HEK293 (cell line): ENCODE measurements at regions not wholly inside any gene's neighbourhood (a gene's known extent, or its start where the extent isn't known, plus 50 kb on each side); places are given as distances from the start of the nearest gene placed in this dataset.

Source experiments
- CTCF ChIA-PET: fragments of 350-600 bp; formaldehyde crosslinking; extraction: SDS; loops from one replicate; lab custom pipeline; 2021; ENCODE audit warnings: antibody characterized with exemption; lab: Yijun Ruan, JAX
- POLR2A ChIA-PET: fragments of 300-600 bp; formaldehyde crosslinking; extraction: SDS; loops from one replicate; lab custom pipeline; 2020; ENCODE audit warnings: antibody characterized with exemption, inconsistent platforms; lab: Yijun Ruan, JAX
- H3K27ac ChIP-seq: fragments of 200-500 bp; sonication (Bioruptor generic); 2 replicates; pipeline ENCODE4 v1.5.1; 2014; ENCODE audit warnings: low read depth, low read length, control low read depth, inconsistent platforms; ENCODE audit errors: extremely low read depth
- H3K36me3 ChIP-seq, 2 experiments: fragments of 200-500 bp in 1 of 2; sonication (Bioruptor generic) in 1 of 2; 1 replicate in 1 of 2; 2 replicates in 1 of 2; pipeline ENCODE4 v1.5.1; 2014 to 2017; ENCODE audit warnings: inconsistent platforms in 2 of 2, low read length in 2 of 2; ENCODE audit not compliant: control insufficient read depth in 2 of 2, insufficient read depth in 1 of 2
- H3K4me1 ChIP-seq: fragments of 200-500 bp; sonication (Bioruptor generic); 2 replicates; pipeline ENCODE4 v1.5.1; 2014; ENCODE audit warnings: mild to moderate bottlenecking, low read length, inconsistent platforms; ENCODE audit not compliant: control insufficient read depth, insufficient read depth
- H3K4me3 ChIP-seq: 2 replicates; pipeline ENCODE4 v1.5.1; 2011; ENCODE audit warnings: low read depth, mild to moderate bottlenecking, control low read depth, low read length, moderate library complexity
- H3K9me3 ChIP-seq: fragments of 200-500 bp; sonication (Bioruptor generic); 2 replicates; pipeline ENCODE4 v1.5.1; 2014; ENCODE audit warnings: low read depth, low read length, inconsistent platforms; ENCODE audit not compliant: control insufficient read depth, insufficient read depth
- KLF10 ChIP-seq: fragments of 450-650 bp; IDR thresholded peaks from 2 replicates; pipeline ENCODE4 v1.5.1; 2018; ENCODE audit warnings: missing biosample characterization, mild to moderate bottlenecking, missing genetic modification characterization
- KLF16 ChIP-seq: fragments of 450-650 bp; formaldehyde crosslinking; IDR thresholded peaks from 2 replicates; pipeline ENCODE4 v1.5.1; 2017; ENCODE audit warnings: missing biosample characterization, missing genetic modification characterization
- SCRT2 ChIP-seq: fragments of 450-650 bp; formaldehyde crosslinking; IDR thresholded peaks from 2 replicates; pipeline ENCODE4 v1.5.1; 2016; ENCODE audit warnings: missing biosample characterization, missing genetic modification characterization
- YY1 ChIP-seq: fragments of 450-650 bp; formaldehyde crosslinking; IDR thresholded peaks from 2 replicates; pipeline ENCODE4 v1.5.1; 2018; ENCODE audit warnings: missing biosample characterization, missing genetic modification characterization
- ZBTB17 ChIP-seq: fragments of 450-650 bp; formaldehyde crosslinking; IDR thresholded peaks from 2 replicates; pipeline ENCODE4 v1.5.1; 2016; ENCODE audit warnings: missing biosample characterization, missing genetic modification characterization
- ZNF133 ChIP-seq: fragments of 450-650 bp; formaldehyde crosslinking; IDR thresholded peaks from 2 replicates; pipeline ENCODE4 v1.5.1; 2016; ENCODE audit warnings: missing biosample characterization, missing genetic modification characterization
- ZNF214 ChIP-seq: fragments of 450-650 bp; formaldehyde crosslinking; IDR thresholded peaks from 2 replicates; pipeline ENCODE4 v1.5.1; 2017; ENCODE audit warnings: missing biosample characterization, mild to moderate bottlenecking, missing genetic modification characterization, borderline replicate concordance
- ZNF221 ChIP-seq: fragments of 450-650 bp; formaldehyde crosslinking; IDR thresholded peaks from 2 replicates; pipeline ENCODE4 v1.5.1; 2017; ENCODE audit warnings: missing biosample characterization, missing genetic modification characterization, borderline replicate concordance
- ZNF266 ChIP-seq: fragments of 450-650 bp; formaldehyde crosslinking; IDR thresholded peaks from 2 replicates; pipeline ENCODE4 v1.5.1; 2016; ENCODE audit warnings: missing biosample characterization, missing genetic modification characterization, low read depth
- ZNF292 ChIP-seq: fragments of 450-650 bp; formaldehyde crosslinking; IDR thresholded peaks from 2 replicates; pipeline ENCODE4 v1.5.1; 2016; ENCODE audit warnings: low read depth, missing biosample characterization, missing genetic modification characterization, borderline replicate concordance
- ZNF311 ChIP-seq: fragments of 450-650 bp; formaldehyde crosslinking; IDR thresholded peaks from 2 replicates; pipeline ENCODE4 v1.5.1; 2017; ENCODE audit warnings: missing biosample characterization, missing genetic modification characterization, borderline replicate concordance
- ZNF416 ChIP-seq: fragments of 450-650 bp; formaldehyde crosslinking; IDR thresholded peaks from 2 replicates; pipeline ENCODE4 v1.5.1; 2016; ENCODE audit warnings: missing biosample characterization, missing genetic modification characterization
- ZNF560 ChIP-seq: fragments of 450-650 bp; formaldehyde crosslinking; IDR thresholded peaks from 2 replicates; pipeline ENCODE4 v1.5.1; 2017; ENCODE audit warnings: missing biosample characterization, missing genetic modification characterization, borderline replicate concordance
- ZNF626 ChIP-seq: fragments of 450-650 bp; sonication (Bioruptor Pico); formaldehyde crosslinking; IDR thresholded peaks from 2 replicates; pipeline ENCODE4 v1.5.1; 2018; ENCODE audit warnings: missing biosample characterization, missing genetic modification characterization, inconsistent platforms
- ZNF664 ChIP-seq: fragments of 450-650 bp; formaldehyde crosslinking; IDR thresholded peaks from 2 replicates; pipeline ENCODE4 v1.5.1; 2016; ENCODE audit warnings: missing biosample characterization, missing genetic modification characterization
- ZNF785 ChIP-seq: fragments of 450-650 bp; formaldehyde crosslinking; IDR thresholded peaks from 2 replicates; pipeline ENCODE4 v1.5.1; 2016; ENCODE audit warnings: missing biosample characterization, missing genetic modification characterization
- ZNF792 ChIP-seq: fragments of 450-650 bp; formaldehyde crosslinking; IDR thresholded peaks from 2 replicates; pipeline ENCODE4 v1.5.1; 2016; ENCODE audit warnings: missing biosample characterization, missing genetic modification characterization
- ZNF830 ChIP-seq: fragments of 450-650 bp; IDR thresholded peaks from 2 replicates; pipeline ENCODE4 v1.5.0; 2018; ENCODE audit warnings: missing biosample characterization, missing genetic modification characterization, low read depth, mild to moderate bottlenecking, moderate library complexity
- TF ChIP-seq, protein P1 (sequence below): fragments of 450-650 bp; formaldehyde crosslinking; IDR thresholded peaks from 2 replicates; pipeline ENCODE4 v1.5.1; 2017; ENCODE audit warnings: missing biosample characterization, missing genetic modification characterization
- TF ChIP-seq, protein P2 (sequence below): fragments of 450-650 bp; formaldehyde crosslinking; IDR thresholded peaks from 2 replicates; pipeline ENCODE4 v1.5.1; 2016; ENCODE audit warnings: missing biosample characterization, missing genetic modification characterization
- TF ChIP-seq, protein P3 (sequence below): fragments of 450-650 bp; formaldehyde crosslinking; IDR thresholded peaks from 2 replicates; pipeline ENCODE4; 2016; ENCODE audit warnings: missing biosample characterization, missing genetic modification characterization
- TF ChIP-seq, protein P4 (sequence below): fragments of 450-650 bp; formaldehyde crosslinking; IDR thresholded peaks from 2 replicates; pipeline ENCODE4 v1.5.1; 2016; ENCODE audit warnings: missing biosample characterization, missing genetic modification characterization, borderline replicate concordance

DNA sequence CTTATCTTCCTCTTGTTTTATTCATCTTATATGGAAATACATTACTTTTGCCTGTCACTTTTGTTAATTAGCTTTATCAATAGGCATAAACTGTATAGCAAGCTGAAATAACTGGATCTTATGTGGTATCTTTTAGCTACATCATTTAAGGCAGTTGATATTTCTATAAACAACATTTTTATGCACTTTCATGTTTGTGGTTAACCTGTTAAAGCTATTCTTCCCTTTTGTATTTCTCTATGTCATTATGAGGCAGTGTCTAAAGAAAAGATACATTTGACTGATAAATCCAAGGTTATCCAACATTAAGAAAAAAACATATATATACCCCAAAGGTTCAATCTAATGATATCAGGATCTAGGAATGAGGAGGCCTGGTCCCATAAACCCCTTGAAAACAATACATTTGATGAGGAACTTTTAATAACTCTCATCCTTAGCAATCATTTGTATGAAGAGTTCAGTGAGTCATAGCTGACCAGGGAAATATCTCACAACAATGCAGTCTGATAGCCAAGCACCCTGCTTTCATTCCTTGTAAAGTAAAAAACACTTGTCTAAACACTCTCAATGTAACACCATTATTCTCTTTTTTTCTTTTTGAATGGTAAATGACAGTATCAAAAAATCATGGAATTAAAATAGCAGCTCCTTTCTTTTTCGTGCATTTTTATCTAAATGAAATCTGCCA lies 300.9 kb downstream of the NEBL start:
- Histone ChIP-seq H3K9me3 (no peaks in the 10 kb centered on the region), H3K4me3 (no peak overlapping the region), H3K27ac (no peak overlapping the region), H3K36me3 (no peaks in the 10 kb centered on the region), H3K4me1 (no peaks in the 10 kb centered on the region)
- TF ChIP-seq ZNF626 (tag by site-specific recombination) (no peak), ZNF785 (no peak), ZNF221 (tag by site-specific recombination) (no peak), YY1 (tag by site-specific recombination) (no peak), ZNF292 (tag by site-specific recombination) (no peak), KLF16 (tag by site-specific recombination) (no peak), ZNF311 (tag by site-specific recombination) (no peak)
- TF ChIP-seq, protein P1, sequence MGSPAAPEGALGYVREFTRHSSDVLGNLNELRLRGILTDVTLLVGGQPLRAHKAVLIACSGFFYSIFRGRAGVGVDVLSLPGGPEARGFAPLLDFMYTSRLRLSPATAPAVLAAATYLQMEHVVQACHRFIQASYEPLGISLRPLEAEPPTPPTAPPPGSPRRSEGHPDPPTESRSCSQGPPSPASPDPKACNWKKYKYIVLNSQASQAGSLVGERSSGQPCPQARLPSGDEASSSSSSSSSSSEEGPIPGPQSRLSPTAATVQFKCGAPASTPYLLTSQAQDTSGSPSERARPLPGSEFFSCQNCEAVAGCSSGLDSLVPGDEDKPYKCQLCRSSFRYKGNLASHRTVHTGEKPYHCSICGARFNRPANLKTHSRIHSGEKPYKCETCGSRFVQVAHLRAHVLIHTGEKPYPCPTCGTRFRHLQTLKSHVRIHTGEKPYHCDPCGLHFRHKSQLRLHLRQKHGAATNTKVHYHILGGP (tag by site-specific recombination) = no peak
- TF ChIP-seq, protein P2, sequence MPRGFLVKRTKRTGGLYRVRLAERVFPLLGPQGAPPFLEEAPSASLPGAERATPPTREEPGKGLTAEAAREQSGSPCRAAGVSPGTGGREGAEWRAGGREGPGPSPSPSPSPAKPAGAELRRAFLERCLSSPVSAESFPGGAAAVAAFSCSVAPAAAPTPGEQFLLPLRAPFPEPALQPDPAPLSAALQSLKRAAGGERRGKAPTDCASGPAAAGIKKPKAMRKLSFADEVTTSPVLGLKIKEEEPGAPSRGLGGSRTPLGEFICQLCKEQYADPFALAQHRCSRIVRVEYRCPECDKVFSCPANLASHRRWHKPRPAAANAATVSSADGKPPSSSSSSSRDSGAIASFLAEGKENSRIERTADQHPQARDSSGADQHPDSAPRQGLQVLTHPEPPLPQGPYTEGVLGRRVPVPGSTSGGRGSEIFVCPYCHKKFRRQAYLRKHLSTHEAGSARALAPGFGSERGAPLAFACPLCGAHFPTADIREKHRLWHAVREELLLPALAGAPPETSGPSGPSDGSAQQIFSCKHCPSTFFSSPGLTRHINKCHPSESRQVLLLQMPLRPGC = no peak
- ChIA-PET POLR2A (interaction anchor here (0.6 kb wide), 1 partner anchor 1719 kb away, joined by 4 read pairs; no protein-coding TSS in a partner anchor), CTCF (interaction anchor here (0.6 to 0.7 kb wide), 2 partner anchors 10 to 176 kb away, joined by 3 read pairs; no protein-coding TSS in a partner anchor)

DNA sequence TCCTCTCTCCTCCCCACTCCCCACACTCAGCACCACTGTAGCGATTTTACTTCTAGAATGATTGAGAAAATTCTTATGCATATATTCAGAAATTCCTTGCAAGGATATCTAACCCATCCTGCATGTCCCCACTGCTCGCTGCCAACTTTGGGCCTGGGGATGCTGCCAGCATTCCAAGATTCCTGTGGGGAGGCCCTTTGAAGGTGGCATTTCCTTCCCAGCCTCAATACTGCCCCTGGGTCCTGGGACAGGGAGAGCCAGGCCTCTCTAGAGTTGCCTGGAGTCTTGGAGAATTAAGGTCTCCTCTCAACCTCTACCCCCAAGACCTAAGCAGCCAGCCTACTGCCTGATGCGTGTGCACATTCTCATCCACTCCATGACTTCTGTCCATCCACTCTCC lies 303.5 kb downstream of the NEBL start:
- TF ChIP-seq ZNF792 (tag by site-specific recombination) = no peak
- no peak for TF ChIP-seq ZNF133 (tag by site-specific recombination)
- TF ChIP-seq ZNF560 (tag by site-specific recombination) = no peak
- no peak for TF ChIP-seq ZNF416
- TF ChIP-seq ZNF214 (tag by site-specific recombination) = no peak
- TF ChIP-seq ZNF664 = no peak
- TF ChIP-seq, protein P3, sequence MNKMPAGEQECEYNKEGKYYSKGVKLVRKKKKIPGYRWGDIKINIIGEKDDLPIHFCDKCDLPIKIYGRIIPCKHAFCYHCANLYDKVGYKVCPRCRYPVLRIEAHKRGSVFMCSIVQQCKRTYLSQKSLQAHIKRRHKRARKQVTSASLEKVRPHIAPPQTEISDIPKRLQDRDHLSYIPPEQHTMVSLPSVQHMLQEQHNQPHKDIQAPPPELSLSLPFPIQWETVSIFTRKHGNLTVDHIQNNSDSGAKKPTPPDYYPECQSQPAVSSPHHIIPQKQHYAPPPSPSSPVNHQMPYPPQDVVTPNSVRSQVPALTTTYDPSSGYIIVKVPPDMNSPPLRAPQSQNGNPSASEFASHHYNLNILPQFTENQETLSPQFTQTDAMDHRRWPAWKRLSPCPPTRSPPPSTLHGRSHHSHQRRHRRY (tag by site-specific recombination) = no peak
- Histone ChIP-seq H3K9me3 (no peaks in the 10 kb centered on the region), H3K36me3 (no peaks in the 10 kb centered on the region), H3K27ac (no peak overlapping the region), H3K4me3 (no peak overlapping the region), H3K4me1 (no peaks in the 10 kb centered on the region)
- CTCF ChIA-PET = no interaction called here
- POLR2A ChIA-PET = no interaction called here

DNA sequence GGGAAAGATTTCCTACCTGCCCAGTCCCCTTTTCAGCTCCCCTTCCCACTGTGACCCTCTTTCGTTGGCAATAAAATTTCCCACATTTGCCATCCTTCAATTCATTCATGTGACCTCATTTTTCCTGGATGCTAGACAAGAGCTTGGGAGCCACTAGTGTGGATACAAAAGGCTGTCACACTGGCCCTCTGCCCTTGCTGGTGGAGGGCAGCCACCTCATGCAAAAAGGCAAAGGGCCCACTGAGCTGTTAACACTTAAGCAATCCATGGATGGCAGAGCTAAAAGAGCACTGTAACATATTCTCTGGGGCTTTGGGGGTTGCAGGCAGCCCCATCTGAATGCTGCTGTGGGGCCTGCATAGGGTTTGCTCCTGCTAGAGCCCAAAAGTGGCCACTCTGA lies 315.1 kb downstream of the NEBL start:
- Histone ChIP-seq H3K9me3 (no peaks in the 10 kb centered on the region; the same call in 1 of the 2 replicates), H3K4me3 (no peak overlapping the region), H3K27ac (no peak overlapping the region), H3K36me3 (no peaks in the 10 kb centered on the region), H3K4me1 (no peaks in the 10 kb centered on the region)
- CTCF ChIA-PET = no interaction called here
- POLR2A ChIA-PET = no interaction called here
- TF ChIP-seq ZNF266 = no peak
- TF ChIP-seq ZBTB17 = no peak
- TF ChIP-seq ZNF830 (tag by site-specific recombination) = no peak
- TF ChIP-seq, protein P4, sequence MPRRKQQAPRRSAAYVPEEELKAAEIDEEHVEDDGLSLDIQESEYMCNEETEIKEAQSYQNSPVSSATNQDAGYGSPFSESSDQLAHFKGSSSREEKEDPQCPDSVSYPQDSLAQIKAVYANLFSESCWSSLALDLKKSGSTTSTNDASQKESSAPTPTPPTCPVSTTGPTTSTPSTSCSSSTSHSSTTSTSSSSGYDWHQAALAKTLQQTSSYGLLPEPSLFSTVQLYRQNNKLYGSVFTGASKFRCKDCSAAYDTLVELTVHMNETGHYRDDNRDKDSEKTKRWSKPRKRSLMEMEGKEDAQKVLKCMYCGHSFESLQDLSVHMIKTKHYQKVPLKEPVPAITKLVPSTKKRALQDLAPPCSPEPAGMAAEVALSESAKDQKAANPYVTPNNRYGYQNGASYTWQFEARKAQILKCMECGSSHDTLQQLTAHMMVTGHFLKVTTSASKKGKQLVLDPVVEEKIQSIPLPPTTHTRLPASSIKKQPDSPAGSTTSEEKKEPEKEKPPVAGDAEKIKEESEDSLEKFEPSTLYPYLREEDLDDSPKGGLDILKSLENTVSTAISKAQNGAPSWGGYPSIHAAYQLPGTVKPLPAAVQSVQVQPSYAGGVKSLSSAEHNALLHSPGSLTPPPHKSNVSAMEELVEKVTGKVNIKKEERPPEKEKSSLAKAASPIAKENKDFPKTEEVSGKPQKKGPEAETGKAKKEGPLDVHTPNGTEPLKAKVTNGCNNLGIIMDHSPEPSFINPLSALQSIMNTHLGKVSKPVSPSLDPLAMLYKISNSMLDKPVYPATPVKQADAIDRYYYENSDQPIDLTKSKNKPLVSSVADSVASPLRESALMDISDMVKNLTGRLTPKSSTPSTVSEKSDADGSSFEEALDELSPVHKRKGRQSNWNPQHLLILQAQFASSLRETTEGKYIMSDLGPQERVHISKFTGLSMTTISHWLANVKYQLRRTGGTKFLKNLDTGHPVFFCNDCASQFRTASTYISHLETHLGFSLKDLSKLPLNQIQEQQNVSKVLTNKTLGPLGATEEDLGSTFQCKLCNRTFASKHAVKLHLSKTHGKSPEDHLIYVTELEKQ (tag by site-specific recombination) = no peak
- no peak for TF ChIP-seq KLF10 (tag by site-specific recombination)
- TF ChIP-seq SCRT2 (tag by site-specific recombination) = no peak
